Calu3 (cell line): ENCODE measurements at regions not wholly inside any gene's neighbourhood (a gene's known extent, or its start where the extent isn't known, plus 50 kb on each side); places are given as distances from the start of the nearest gene placed in this dataset.

Source experiments
- BruUV-seq: library from RNA; stranded (reverse); fragments of 400-500 nt; replicated peaks from 2 replicates; lab custom pipeline; 2021; lab: Mats Ljungman, UMichigan
- CTCF ChIA-PET: fragments of 300-600 bp; sonication (Branson Sonifier 250); formaldehyde crosslinking; loops from one replicate; lab custom pipeline; 2022; ENCODE audit warnings: antibody characterized with exemption; lab: Charles Lee
- DNase-seq: peaks from one replicate; pipeline ENCODE4 v3.0.0; 2022
- H3K27ac Mint-ChIP-seq: one replicate; pipeline ENCODE4 v1.8.0; 2022; ENCODE audit warnings: mixed read lengths; ENCODE audit not compliant: unreplicated experiment
- H3K27me3 Mint-ChIP-seq: one replicate; pipeline ENCODE4 v1.8.0; 2022; ENCODE audit warnings: mixed read lengths; ENCODE audit not compliant: unreplicated experiment
- H3K36me3 Mint-ChIP-seq: one replicate; pipeline ENCODE4 v1.8.0; 2022; ENCODE audit warnings: mild to moderate bottlenecking, moderate library complexity, mixed read lengths; ENCODE audit not compliant: insufficient read depth, unreplicated experiment
- H3K4me1 Mint-ChIP-seq: one replicate; pipeline ENCODE4 v1.8.0; 2022; ENCODE audit warnings: mild to moderate bottlenecking, low read depth, mixed read lengths; ENCODE audit not compliant: unreplicated experiment
- H3K4me3 Mint-ChIP-seq: one replicate; pipeline ENCODE4 v1.8.0; 2022; ENCODE audit warnings: mild to moderate bottlenecking, low read depth, moderate library complexity, mixed read lengths; ENCODE audit not compliant: unreplicated experiment
- H3K9me3 Mint-ChIP-seq: one replicate; pipeline ENCODE4 v1.8.0; 2022; ENCODE audit warnings: low read depth, mixed read lengths; ENCODE audit not compliant: unreplicated experiment
- intact Hi-C: fragments of 100-400 bp; cut with micrococcal nuclease; formaldehyde crosslinking; loops from one replicate; pipeline ENCODE4 v1.10.0; 2022; ENCODE audit not compliant: unreplicated experiment
- TF ChIP-seq, protein P1 (sequence below): fragments of 200-600 bp; IDR thresholded peaks from one replicate; pipeline ENCODE4 v1.8.0; 2022; ENCODE audit warnings: antibody characterized with exemption; ENCODE audit not compliant: unreplicated experiment

GRCh38 chr6:4641461-4641860 lies 134.7 kb upstream of the CDYL start:
- CTCF ChIA-PET, result no interaction called here
- peaks cover 7% of the 10 kb centered on the region for H3K9me3 Mint-ChIP-seq
- no peaks in the 10 kb centered on the region for H3K27me3 Mint-ChIP-seq
- intact Hi-C loops, result no loop called here
- no peak overlapping the region for H3K4me3 Mint-ChIP-seq
- no peak for DNase-seq
- H3K27ac Mint-ChIP-seq, result no peak overlapping the region
- TF ChIP-seq, protein P1, sequence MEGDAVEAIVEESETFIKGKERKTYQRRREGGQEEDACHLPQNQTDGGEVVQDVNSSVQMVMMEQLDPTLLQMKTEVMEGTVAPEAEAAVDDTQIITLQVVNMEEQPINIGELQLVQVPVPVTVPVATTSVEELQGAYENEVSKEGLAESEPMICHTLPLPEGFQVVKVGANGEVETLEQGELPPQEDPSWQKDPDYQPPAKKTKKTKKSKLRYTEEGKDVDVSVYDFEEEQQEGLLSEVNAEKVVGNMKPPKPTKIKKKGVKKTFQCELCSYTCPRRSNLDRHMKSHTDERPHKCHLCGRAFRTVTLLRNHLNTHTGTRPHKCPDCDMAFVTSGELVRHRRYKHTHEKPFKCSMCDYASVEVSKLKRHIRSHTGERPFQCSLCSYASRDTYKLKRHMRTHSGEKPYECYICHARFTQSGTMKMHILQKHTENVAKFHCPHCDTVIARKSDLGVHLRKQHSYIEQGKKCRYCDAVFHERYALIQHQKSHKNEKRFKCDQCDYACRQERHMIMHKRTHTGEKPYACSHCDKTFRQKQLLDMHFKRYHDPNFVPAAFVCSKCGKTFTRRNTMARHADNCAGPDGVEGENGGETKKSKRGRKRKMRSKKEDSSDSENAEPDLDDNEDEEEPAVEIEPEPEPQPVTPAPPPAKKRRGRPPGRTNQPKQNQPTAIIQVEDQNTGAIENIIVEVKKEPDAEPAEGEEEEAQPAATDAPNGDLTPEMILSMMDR, result no peak
- no TSS peak for BruUV-seq
- H3K4me1 Mint-ChIP-seq, result no peaks in the 10 kb centered on the region
- H3K36me3 Mint-ChIP-seq, result no peaks in the 10 kb centered on the region

DNA sequence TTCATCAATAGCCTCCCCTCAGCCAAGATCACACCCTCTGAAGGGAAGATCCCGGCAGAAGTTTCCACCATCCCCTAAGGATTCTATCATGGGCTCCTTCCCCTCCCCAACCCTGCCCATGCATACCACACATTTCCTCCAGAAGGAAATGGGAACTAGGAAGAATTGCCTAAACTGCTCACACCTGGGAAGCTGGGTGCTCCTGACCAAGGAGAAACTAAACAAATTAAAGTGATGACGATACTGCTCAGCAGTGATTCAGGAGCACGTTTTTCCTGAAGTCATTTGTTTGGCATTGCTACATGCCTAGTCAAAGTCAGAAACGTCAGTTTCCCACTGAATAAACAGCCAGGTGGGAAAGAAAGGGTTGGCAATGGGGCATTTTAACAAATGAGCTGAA lies 136.1 kb upstream of the CDYL start:
- Mint-ChIP-seq H3K27ac (no peak overlapping the region), H3K4me1 (no peaks in the 10 kb centered on the region), H3K36me3 (no peaks in the 10 kb centered on the region), H3K9me3 (peaks cover 7% of the 10 kb centered on the region), H3K27me3 (no peaks in the 10 kb centered on the region), H3K4me3 (no peak overlapping the region)
- CTCF ChIA-PET, result no interaction called here
- no TSS peak for BruUV-seq
- TF ChIP-seq, protein P1, result no peak
- intact Hi-C loops, result no loop called here
- DNase-seq, result no peak

GRCh38 chr6:4638641-4639040 lies 137.6 kb upstream of the CDYL start:
- no peaks in the 10 kb centered on the region for H3K27me3 Mint-ChIP-seq
- peaks cover 7% of the 10 kb centered on the region for H3K9me3 Mint-ChIP-seq
- no peak for DNase-seq
- CTCF ChIA-PET, result no interaction called here
- TF ChIP-seq, protein P1, result no peak
- H3K36me3 Mint-ChIP-seq, result no peaks in the 10 kb centered on the region
- no peaks in the 10 kb centered on the region for H3K4me1 Mint-ChIP-seq
- BruUV-seq, result no TSS peak
- intact Hi-C loops, result no loop called here
- H3K27ac Mint-ChIP-seq, result no peak overlapping the region
- no peak overlapping the region for H3K4me3 Mint-ChIP-seq

- intact Hi-C loops, result no loop called here
- Mint-ChIP-seq H3K27me3 (no peaks in the 10 kb centered on the region), H3K4me1 (no peaks in the 10 kb centered on the region), H3K9me3 (peaks cover 7% of the 10 kb centered on the region), H3K36me3 (no peaks in the 10 kb centered on the region), H3K4me3 (no peak overlapping the region), H3K27ac (no peak overlapping the region)
- TF ChIP-seq, protein P1, result no peak
- CTCF ChIA-PET, result no interaction called here
- no TSS peak for BruUV-seq
- DNase-seq, result no peak
Measured at GRCh38 chr6:4637691-4638433, 138.3 kb upstream of the CDYL start.
